NCI-H526 (cell line): ENCODE measurements at regions not wholly inside any gene's neighbourhood (a gene's known extent, or its start where the extent isn't known, plus 50 kb on each side); places are given as distances from the start of the nearest gene placed in this dataset.
A peak's percentile ranks its signal among the peaks of the same experiment; 100 is the strongest.

Source experiments
- DNase-seq, 2 experiments: peaks; one replicate each; lab custom pipeline; 2025; lab: John Stamatoyannopoulos, UW

DNA sequence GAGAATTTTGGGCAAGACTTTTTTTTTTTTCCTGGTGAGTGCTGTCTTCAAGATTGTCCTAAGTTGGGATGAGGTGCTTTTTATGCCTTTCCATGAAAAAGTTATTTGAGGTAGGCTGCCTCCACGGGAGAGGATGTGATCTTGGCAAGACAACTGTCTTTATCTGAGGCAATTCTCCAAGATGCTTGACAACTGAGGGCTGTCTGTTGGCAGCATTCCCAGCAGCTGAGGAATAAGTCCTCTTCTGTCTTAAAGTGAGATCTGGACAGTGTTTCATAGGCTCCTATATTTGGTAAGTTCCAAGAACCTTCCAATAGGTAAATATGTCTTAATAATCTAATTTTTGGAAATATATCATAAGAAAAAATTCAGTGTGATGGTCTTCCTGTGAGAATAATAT, 662.0 kb downstream of the CDH11 start:
- no peak for DNase-seq

DNA sequence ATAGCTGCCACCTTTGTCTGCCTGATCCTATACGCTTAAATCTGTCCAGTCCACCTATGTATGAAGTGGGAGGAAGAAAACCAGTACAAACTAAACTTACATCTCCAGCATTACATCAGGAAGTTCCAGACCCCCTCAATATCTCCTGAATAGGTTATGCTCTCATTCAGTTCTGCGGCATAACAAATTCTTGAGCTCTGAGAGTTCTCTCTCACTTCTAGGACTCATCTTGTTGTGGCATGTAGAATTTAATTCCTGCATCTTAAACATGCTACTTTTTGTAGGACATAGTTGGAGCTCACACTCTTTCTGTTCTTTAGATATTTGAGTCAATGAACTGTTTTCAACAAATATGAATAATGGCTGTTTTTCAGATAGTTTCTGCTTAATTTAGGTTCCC, 662.5 kb downstream of the CDH11 start:
- DNase-seq: no peak

DNA sequence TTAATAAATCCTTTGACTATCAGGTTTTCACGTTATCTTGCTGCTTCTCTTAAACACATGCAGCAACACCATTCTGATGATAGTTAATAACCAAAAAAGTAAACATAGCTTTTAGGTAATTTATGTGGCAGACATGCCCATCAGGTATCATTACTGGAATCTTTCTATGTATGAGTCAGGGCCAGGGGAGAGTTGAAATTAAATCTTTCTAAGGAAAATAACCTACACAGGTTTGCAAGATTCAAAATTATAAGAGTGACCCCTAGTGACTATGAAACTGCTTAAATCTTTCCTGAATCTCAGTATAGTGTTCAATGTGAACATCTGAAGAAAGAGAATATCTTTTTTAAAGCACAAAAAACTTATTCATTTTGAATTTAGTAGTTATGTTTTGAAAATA, 666.6 kb downstream of the CDH11 start:
- DNase-seq: no peak

DNA sequence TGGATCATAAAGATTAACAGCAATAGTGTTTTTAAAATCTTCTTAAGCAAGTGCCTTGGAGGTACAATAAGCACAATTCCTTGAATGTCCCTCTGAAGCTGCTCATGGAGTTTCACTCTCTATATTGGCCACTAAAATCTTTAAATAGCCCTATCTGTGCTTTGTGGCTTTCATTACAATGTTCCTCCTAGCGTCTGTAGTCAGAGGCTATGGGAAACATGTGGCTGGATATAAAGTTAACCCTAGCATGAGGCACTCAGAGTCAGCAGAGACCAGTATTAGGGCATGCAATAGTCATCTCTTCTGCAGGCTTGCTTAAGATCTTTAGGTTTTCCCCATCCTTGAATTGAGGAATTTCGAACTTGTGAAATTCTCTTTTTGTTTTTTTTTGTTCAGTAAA, 668.2 kb downstream of the CDH11 start:
- no peak for DNase-seq

DNA sequence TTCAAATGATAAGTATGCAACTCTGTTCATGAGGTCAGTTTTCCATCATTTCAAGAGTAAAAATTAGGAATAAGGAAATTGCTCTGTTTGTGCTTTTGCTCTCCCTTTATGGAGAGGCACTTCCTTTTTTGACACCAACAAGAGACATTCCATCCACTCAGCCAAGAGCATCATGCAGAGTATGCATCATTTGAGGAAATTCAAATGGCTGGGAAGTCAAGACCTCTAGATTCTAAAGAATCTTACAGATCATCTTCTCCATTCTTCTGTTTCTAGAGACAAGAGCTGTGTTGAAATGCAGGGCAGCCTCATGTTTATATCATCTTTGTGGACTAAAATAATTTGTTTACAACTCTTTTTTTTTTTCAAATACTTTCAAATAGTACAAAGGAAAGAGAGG, 669.4 kb downstream of the CDH11 start:
- DNase-seq: no peak

DNA sequence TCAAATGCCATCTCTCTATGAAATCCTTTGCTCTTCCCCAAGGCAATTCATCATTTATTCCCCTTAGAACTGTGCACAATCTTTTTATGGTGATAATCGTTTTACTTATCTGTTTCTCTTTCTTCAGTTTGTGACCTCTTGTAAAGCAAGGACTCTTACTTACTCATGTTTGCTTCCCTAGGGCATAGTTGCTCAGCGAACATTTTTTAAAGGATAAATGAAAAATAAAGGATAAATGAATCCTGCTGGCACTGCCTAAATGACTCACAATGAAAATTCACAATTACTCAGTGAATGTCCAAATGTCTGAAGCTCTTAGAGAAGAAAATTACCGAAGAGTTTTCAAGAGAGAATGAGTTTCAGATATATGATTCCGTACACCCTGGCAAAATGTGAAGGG, 671.7 kb downstream of the CDH11 start:
- no peak for DNase-seq

DNA sequence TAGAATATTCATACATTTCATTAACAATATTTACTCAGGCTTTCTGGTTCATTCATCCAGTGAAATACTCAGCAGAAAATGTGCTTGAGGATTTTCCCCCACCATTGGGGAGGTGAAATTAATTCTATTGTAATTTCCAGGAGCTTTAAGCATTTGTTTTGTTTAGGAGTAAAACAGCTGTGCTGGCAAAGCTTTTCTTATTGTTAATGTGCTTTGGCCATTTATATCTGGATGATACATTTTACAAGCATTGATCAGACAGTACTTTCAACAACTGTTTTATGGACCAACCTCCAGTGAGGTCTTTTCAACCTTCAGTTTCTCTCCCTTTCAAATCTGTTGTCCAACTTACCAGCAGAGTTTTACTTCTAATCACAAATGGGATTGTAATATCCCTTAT, 672.4 kb downstream of the CDH11 start:
- no peak for DNase-seq

DNA sequence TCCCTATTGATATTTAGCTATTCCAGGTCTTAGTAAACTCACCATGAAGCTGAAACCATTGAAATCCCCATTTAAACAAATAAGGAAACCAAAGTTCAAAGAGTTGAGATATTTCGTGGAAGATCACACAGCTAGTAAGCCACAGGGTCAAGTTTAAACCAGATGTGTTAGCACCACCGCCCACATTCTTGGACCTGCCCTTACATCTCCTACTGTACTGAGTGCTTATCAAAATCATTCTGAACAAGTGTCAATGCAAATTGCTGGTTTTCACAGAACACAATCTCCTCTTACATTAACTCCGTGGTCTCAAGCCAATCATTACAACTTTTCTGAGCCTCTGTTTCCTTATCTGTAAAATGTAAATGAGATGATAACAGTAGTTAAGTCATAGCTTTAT, 676.2 kb downstream of the CDH11 start:
- no peak for DNase-seq

DNA sequence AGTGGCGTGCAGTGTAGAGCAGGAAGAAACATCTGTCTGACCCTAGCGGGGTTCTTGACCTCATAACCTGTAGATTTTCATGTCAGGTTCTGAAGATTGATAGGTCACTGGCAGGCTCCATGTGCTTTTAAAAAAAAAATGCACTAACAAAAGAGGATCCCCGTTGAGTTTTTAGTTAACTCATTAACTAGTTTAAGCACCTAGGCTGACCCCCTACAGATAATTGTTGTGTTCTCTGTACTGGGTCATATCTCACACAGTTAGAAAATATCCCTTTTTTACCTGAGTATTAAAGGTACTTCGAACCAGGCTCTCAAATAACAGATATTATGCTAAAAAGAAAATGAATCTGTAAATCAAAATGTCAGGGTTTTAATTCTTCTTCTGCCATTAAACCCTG, 676.6 kb downstream of the CDH11 start:
- no peak for DNase-seq

DNA sequence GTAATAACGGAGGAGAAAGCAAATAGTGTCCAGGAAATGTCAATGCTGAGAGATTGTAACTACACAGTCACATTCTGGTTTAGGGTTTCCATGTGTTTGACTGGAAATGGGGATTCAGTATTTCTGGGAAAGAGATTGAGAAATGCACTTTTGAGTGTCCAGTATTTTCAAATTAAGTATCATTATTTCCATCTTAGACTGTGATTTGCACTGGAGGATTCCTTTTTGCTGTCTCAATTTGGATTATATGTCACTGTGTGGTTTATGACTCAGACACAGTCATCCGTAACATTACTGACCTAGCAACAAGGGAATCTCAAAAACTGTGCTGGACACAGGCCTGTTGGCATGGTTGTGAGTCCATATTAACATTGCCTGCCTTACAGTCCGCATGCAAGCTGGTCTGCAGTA, 681.4 kb downstream of the CDH11 start:
- DNase-seq: no peak

DNA sequence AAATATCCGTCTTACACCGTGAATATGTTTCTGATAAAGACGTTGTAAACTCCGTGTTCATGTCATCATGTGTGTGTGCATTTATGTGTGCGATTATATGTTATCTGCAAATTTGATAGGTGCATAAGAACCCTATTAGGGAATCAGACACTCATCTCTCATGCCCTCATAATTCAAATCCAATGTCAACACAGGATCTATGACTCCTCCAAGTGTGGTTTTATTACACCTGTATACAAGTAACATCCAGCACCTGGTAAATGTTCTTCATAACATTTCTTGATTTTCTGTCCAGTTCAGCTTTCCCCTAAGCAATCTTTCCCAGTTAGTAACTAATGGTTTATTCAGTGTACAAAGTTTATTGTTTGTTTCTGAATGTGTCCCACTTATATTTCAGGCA, 681.9 kb downstream of the CDH11 start:
- DNase-seq: no peak

DNA sequence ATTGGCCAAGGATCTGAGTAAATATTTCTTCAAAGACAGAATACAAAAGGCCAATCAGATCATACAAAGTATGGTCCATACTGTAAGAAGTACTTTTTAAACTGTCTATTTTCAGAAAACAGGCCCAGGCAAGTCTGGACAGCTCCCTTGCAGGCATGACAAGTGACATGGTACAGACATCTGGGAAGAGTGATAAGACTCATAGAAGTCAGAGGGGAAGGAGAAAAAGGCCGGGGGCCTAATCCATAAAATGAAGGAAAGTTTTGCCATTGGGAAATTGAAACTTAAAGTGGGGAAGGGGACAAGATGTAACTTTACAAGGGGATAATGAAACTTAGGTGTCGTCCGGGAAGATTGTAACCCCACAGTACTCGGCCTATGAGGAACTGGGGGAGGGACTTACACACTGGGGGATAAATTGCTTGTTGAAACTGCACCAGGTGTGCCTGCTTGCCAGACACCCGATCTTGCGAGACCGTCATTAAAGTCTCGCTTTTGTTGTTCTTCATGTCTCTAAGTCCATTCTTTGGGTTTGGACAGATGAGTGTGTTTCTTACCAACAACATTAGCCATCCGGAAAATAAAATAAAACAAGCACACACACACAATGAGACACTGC, 684.0 kb downstream of the CDH11 start:
- no peak for DNase-seq

DNA sequence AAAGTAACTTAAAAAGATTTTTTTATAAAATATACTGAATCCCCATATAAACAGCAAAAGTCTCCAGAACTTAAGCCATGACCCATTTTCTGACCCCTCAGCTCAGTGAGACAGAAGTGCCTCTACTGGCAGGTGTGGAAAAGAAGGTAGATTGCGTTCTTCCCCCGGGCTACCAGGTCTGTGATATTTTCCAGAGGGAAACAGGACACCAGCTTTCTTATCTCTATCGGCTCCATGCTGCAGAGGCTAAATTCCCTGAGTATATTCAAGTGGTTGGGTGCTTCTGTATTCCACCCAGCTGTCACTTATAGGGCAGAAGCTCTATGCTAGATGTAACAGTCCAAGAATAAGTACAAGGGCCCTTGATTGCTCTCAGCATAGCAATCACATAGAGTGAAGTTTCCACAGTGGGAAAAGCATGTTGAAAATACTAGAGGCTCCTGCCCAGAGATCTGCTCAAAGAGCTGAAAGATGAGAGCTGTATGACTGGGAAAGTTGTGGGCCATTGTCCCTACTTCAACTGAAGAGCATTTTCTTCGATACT, 687.3 kb downstream of the CDH11 start:
- DNase-seq: no peak

DNA sequence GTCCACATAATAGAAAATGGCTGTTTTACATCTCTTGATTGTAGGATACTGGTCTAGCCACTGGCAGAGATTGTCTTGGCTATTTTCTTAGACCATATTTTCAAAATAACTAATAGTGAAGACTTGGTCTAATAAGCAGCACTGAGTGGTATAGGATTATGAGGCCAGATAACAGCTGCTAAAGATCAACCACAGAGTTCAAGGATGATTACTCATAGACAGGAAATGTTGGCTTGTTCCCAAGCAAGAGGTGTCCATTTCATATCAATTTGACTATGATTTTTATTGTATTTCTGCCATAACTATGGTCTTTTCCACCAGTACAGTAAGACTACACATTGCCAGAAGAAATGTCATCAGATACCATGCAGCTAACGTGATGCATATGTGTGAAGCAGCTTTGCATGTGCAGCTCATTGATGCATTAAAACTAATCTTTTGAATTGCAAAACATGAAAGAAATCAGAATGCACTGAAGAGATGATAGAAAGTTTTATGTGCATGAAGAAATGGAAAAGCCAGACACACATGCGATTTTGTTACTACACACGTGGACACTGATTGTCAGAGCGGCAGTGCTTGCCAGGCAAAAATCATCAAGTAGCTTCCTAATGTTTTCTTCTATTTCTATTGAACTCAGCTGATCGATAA, 693.3 kb downstream of the CDH11 start:
- DNase-seq: no peak

DNA sequence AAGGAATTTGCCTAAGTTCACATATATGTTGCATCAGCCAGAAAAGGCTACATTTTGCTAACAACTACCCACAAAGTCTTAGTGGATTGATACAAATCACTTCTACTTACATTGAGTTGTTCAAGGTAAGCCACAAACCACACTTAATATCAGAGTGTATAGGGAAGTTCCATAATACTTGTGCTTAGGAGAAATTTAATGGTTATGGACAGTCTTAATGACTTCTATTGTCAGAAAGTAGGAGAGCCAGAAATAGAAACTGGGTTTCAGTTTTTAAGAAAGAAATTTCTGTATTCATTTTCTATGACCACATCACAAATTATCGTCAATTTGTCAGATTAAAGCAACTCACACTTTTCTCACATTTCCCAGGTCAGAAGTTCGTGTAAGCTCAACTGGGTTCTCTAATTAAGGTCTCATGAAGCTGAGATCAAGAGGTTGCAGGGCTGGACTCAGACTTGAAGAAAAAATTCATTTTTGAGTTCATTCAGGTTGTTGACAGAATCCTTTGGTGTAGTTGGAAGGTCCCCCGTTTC, 695.7 kb downstream of the CDH11 start:
- DNase-seq: no peak

DNA sequence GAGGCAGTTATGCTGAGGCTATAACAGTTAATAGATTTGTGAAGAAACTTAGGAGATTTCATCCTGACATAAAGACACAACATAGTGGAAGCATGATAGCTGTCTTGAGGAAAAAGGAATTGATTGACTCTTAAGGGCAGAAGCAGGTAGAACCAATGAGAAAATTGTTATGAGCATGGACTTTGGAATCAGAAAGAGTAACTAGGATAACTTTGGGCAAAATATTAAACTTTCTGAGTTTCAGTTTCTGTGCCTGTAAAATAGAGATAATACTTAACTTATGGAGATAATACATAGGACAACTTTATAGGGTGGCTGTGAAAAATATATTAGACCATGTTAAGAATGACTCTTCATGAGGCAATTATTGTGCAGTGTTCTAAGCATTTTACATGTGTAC, 696.5 kb downstream of the CDH11 start:
- no peak for DNase-seq

DNA sequence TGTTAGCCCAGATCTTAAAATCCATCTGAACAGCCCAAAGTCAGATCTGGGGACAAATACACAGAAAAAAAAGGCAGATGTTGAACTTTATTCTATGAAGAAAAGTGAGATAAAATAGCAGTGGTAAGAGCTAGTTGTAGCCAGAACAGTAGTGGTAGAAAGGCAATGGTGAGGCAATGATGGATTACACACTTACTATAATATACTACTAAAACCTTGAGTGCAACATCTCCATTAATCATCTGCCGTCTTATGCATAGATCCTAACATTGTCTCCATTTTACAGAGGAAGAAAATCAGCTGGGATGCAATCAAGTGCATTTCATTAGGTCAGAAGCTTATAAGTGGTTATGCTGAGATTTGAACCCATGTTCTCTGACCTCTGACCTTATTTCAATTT, 699.6 kb downstream of the CDH11 start:
- DNase-seq: no peak

DNA sequence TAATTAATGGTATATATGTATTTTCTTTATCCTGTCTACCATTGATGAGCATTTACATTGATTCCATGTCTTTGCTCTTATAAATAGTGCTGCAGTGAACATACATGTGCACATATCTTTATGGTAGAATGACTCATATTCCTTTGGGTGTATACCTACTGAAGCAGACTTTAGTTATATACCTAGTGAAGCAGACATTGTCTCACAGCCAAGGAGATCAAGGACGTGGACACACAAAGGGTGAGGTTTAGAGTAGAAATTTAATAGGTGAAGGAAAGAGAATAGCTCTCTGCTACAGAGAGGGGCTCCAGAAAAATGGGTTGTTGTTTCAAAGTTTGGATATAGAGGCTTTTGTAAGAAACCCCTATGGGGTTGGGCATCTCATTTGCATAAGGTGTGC, 700.3 kb downstream of the CDH11 start:
- no peak for DNase-seq

DNA sequence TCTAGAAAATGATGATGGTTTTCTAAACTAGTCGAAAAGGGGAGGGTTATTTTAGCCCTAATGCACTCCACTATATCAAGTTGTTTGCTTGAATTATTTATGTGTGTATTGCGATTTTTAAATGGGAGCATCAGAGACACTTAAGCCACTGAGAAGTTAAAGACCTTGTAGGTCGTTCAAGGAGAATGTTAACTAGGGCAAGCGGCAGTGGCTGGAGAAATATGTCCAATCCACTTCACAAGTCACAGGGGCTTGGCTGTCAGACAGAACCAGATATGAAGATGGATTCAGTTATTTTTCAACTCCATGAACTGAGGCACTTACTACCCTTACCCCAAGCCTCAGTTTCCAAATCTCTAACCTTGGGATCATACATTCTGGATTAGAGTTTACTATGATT, 702.0 kb downstream of the CDH11 start:
- no peak for DNase-seq

DNA sequence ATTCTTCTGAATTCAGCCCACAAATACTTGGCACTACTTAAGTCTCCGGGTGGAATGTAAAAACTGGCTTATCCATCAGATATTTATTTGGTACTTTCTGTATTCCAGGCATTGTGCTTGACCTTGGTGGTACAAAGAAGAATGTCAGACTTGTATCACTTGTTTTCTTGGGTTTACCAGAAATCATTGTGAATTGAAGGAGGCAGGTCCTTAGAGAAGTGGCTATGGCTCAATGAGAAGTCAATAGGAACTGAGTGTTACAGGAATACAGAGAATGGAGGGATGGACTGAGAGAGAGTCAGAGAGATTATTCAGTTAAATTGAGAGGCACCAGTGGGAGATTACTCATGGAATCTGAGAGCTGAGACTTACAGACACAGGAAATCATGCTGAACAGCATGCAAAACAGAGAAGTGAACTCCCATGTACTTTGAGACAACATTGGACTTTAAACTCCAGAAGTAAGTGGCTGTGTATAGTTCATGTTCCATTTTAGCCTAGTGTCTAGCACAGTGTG, 704.1 kb downstream of the CDH11 start:
- peak in 1 of 2 experiments; percentile 6 for DNase-seq

DNA sequence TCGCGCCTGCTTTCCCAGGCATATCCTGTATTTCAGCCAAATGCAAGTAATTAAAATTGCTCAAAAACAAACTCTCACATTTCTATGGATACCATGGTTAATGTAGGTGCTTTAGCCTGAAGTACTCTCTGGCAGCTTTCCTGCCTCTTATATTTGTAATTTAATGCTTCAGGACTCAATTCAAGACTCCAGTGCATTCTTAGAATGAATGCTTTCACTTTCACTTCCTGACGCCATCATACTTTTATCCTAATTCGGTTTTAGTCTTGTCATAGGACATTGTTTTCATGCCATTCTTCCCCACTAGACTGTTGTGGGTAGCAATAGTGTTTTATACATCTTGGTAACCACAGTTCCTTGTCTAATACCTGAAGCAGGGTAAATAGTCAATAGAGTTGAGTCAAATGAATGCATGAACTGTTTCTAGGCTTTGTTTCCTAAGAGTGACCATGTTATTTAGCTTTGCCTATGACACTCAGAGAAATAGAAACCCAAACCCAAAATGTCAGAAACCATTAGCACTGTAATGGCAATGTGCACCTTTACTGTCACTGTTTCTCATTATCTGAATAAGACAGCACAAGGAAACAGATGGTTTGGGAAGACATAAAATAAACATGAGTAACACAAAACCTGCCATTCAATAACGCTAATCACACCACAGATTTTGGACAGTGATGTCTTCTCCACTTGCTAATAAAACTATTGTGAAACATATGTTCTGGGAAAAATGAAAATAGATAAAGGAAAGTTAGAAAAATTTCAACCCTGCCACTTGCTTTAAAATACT, 705.5 kb downstream of the CDH11 start:
- no peak for DNase-seq

DNA sequence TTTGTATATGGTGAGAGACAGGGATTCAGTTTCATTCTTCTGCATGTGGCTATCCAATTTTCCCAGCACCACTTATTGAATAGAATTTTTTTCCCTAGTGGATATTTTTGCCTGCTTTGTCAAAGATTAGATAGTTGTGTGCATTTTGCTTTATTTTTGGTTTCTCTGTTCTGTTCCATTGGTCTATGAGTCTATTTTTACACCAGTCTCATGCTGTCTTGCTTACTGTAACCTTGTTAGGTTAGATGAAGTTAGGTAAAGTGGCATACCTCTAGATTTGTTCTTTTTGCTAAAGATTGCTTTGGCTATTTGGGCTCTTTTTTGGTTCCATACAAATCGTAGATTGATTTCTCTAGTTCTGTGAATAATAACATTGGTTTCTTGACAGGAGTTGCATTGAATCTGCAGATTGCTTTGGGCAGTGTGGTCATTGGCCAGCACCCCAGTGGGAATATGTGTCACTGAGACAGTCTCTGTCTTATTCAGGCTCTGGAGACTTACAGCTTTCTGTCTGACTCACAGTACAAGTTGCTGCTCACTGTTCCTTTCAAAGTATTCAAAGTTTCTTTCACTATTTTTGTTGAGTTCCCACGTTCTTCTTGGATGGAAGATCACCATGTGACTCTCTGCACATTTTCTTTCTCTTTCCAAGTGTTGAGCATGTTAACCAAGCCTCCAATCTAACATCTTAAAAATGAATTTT, 709.1 kb downstream of the CDH11 start:
- no peak for DNase-seq
